ENCODE measurements at regions not wholly inside any gene's neighbourhood (a gene's known extent, or its start where the extent isn't known, plus 50 kb on each side); places are given as distances from the start of the nearest gene placed in this dataset.

DNA sequence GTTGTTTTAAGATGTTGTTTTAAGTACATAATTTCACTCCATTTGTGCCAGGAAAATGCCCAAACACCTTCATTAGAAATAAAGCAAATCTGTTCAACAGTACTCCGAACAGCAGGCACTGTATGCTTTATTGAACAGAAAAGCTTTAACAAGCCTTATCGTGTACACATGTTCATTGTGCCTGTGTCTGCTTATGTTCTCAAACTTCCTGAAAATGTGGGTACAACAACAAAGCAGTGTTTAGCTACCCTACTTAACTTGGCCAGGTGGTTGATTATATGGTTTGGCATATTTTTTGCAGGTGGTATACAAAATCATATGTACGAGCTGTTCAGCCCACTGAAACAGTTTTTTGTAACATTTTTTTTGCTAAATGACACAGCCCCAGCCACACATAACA, 718.0 kb downstream of the DACH1 start:
- TF ChIP-seq EZH2phosphoT487 (IDR thresholded peaks at IDR 0.05; ENCODE audit: borderline replicate concordance): no peak
- TF ChIP-seq, protein P1, sequence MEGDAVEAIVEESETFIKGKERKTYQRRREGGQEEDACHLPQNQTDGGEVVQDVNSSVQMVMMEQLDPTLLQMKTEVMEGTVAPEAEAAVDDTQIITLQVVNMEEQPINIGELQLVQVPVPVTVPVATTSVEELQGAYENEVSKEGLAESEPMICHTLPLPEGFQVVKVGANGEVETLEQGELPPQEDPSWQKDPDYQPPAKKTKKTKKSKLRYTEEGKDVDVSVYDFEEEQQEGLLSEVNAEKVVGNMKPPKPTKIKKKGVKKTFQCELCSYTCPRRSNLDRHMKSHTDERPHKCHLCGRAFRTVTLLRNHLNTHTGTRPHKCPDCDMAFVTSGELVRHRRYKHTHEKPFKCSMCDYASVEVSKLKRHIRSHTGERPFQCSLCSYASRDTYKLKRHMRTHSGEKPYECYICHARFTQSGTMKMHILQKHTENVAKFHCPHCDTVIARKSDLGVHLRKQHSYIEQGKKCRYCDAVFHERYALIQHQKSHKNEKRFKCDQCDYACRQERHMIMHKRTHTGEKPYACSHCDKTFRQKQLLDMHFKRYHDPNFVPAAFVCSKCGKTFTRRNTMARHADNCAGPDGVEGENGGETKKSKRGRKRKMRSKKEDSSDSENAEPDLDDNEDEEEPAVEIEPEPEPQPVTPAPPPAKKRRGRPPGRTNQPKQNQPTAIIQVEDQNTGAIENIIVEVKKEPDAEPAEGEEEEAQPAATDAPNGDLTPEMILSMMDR (conservative IDR thresholded peaks at IDR 0.05; ENCODE audit: low read length): no peak

Data from Loucy (cell line).